Fibroblast of upper back skin (primary cell): ENCODE measurements at regions not wholly inside any gene's neighbourhood (a gene's known extent, or its start where the extent isn't known, plus 50 kb on each side); places are given as distances from the start of the nearest gene placed in this dataset.

ENCODE experiments used
- DNase-seq: peaks from one replicate; pipeline ENCODE4 v3.0.0-alpha.2; 2013

- no peak for DNase-seq
Measured at GRCh38 chr20:54713727-54714126, 238.3 kb downstream of the DOK5 start.

DNA sequence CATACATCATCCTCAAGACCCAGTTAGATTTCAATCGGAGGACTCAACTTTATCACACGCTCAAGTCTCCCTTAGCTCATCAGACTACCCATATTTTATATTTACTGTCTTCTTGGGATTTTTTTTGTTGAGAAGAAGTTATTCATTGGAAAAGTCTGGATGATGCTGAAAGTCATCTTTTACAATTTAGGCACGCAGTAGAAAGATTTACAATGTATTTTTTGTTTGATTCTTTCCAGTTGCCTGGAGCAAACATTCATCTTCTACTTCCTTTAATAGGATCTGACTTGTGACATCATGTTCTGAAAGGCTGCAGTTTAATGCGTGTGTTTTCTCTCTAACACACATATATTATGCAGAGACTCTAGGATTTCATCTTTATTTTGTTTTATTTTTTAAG, 235.7 kb downstream of the DOK5 start:
- no peak for DNase-seq

GRCh38 chr20:54710341-54710740, 234.9 kb downstream of the DOK5 start:
- DNase-seq = no peak

DNA sequence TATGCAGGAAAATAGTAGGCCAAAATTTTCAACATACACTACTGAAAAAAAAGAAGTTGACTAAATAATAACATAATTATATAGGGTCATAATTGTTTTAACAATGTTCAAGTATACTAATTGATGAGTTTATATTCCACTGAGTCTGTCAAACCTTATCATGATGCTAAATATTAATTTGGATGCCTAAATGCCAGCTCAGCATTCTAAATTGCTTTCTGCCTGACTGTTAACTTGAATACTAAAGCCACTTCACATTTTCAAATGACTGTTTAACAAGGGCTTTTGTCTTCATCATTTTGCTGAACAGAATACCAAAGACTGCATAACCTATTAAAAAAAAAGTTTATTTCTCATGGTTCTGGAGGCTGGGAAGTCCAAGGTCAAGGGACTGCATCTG, 232.8 kb downstream of the DOK5 start:
- DNase-seq = no peak

DNA sequence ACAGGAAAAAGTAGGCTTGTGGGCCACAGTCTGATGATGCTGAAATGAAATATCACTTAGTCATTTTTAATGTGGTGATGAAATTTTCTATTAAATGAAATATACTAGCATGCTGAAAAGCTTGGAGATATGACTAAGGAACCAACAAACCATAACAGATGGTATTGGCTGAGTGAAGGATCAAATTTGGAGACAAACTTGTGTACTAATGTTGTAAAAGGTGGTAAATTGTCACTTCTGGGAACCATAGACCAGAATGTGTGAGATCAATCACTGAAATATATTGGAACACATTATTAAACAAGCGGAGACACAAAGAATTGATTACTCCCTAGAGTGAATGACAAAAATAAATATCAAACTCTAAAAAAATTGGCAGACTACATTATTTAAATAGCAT, 232.4 kb downstream of the DOK5 start:
- DNase-seq = no peak

DNA sequence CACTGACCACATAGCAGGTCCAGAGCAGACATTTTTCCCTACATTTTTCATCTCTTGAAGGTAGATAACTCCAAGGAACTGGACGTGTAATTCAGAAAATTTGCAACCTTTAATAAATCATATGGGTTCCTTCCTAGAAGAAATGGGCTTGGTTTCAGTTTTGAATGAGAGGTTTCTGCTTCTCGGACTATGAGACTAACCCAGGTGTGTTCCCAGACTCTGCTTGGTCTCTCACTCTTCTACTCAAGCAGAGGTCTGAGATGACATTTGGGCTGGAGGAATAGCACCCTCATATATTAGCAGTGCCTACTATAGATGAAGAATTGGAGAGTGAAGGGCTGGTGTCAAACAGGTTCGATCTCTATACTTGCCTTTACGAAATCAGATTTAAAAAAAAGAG, 231.2 kb downstream of the DOK5 start:
- no peak for DNase-seq

GRCh38 chr20:54704032-54704635, 228.7 kb downstream of the DOK5 start:
- DNase-seq = no peak
